H1 (cell line): ENCODE measurements at regions not wholly inside any gene's neighbourhood (a gene's known extent, or its start where the extent isn't known, plus 50 kb on each side); places are given as distances from the start of the nearest gene placed in this dataset.

Experiments used
- CTCF ChIA-PET: fragments of 300-600 bp; sonication (Branson Sonifier 250); formaldehyde crosslinking; loops from one replicate; lab custom pipeline; 2021; ENCODE audit not compliant: partially characterized antibody; lab: Charles Lee
- POLR2A ChIA-PET: fragments of 300-600 bp; sonication (Branson Sonifier 250); formaldehyde crosslinking; loops from one replicate; lab custom pipeline; 2021; ENCODE audit warnings: inconsistent platforms; ENCODE audit not compliant: partially characterized antibody; lab: Charles Lee
- DNase-seq, 2 experiments: peaks; one replicate each; pipeline versions ENCODE4 v3.0.0 to v3.0.0-alpha.2; 2010 to 2022; ENCODE audit warnings: low spot score in 2 of 2, low read depth in 1 of 2, mixed read lengths in 1 of 2
- FAIRE-seq: peaks from 2 replicates; lab custom pipeline; 2011; peaks lifted over from hg19 to GRCh38; lab: Jason Lieb, UNC
- H2AFZ ChIP-seq: 2 replicates; pipeline ENCODE4 v1.8.1; 2012; ENCODE audit warnings: low read length, inconsistent platforms
- H2AK5ac ChIP-seq: 2 replicates; pipeline ENCODE4 v1.6.1; 2013; ENCODE audit warnings: low read depth, low read length
- H2BK120ac ChIP-seq: replicated peaks from 2 replicates; pipeline ENCODE3; 2013; ENCODE audit warnings: low read depth, low read length, inconsistent platforms
- H2BK12ac ChIP-seq: 2 replicates; pipeline ENCODE4 v1.6.1; 2013; ENCODE audit warnings: low read depth, low read length
- H2BK15ac ChIP-seq: 2 replicates; pipeline ENCODE4 v1.6.1; 2013; ENCODE audit warnings: low read length
- H2BK20ac ChIP-seq: 2 replicates; pipeline ENCODE4 v1.6.1; 2013; ENCODE audit warnings: low read length
- H2BK5ac ChIP-seq: 2 replicates; pipeline ENCODE4 v1.6.1; 2013; ENCODE audit warnings: low read depth, low read length
- H3K14ac ChIP-seq: 2 replicates; pipeline ENCODE4 v1.6.1; 2013; ENCODE audit warnings: inconsistent platforms; ENCODE audit not compliant: insufficient read length
- H3K18ac ChIP-seq: 2 replicates; pipeline ENCODE4 v1.6.1; 2013; ENCODE audit warnings: low read length; ENCODE audit errors: extremely low read depth
- H3K23ac ChIP-seq: 2 replicates; pipeline ENCODE4 v1.6.1; 2013; ENCODE audit warnings: inconsistent platforms; ENCODE audit not compliant: insufficient read length
- H3K23me2 ChIP-seq: 2 replicates; pipeline ENCODE4 v1.6.1; 2013; ENCODE audit warnings: low read depth, low read length
- H3K27ac ChIP-seq: 2 replicates; pipeline ENCODE4 v1.6.1; 2011; ENCODE audit warnings: low read depth, low read length, inconsistent platforms
- H3K27me3 ChIP-seq, 4 experiments: replicated peaks in 1 of 4; 1 replicate in 1 of 4; 2 replicates in 3 of 4; pipeline versions ENCODE4 v1.6.1 to v1.8.1; 2011 to 2013; ENCODE audit warnings: low read length in 3 of 4, mild to moderate bottlenecking in 3 of 4, inconsistent platforms in 2 of 4, mixed read lengths in 2 of 4, moderate library complexity in 1 of 4; ENCODE audit not compliant: control insufficient read depth in 3 of 4, insufficient read depth in 3 of 4; ENCODE audit errors: extremely low read depth in 1 of 4
- H3K36me3 ChIP-seq, 4 experiments: 2 replicates each; pipeline versions ENCODE4 v1.6.1 to v1.8.1; 2011 to 2013; ENCODE audit warnings: mild to moderate bottlenecking in 4 of 4, low read length in 3 of 4, moderate library complexity in 2 of 4, control low read depth in 1 of 4, inconsistent platforms in 1 of 4; ENCODE audit not compliant: insufficient read depth in 4 of 4, control insufficient read depth in 2 of 4
- H3K4ac ChIP-seq: replicated peaks from 2 replicates; pipeline ENCODE3; 2013; ENCODE audit warnings: low read length, low read depth, mixed read lengths, inconsistent platforms; ENCODE audit not compliant: insufficient read length
- H3K4me1 ChIP-seq, 4 experiments: replicated peaks in 1 of 4; 1 replicate in 1 of 4; 2 replicates in 3 of 4; pipeline versions ENCODE4 v1.6.1 to v1.8.1; 2011 to 2013; ENCODE audit warnings: low read length in 3 of 4, inconsistent platforms in 2 of 4, mixed read lengths in 1 of 4; ENCODE audit not compliant: insufficient read depth in 4 of 4, control insufficient read depth in 3 of 4
- H3K4me2 ChIP-seq, 2 experiments: 2 replicates each; pipeline versions ENCODE4 v1.6.1 to v1.8.1; 2011 to 2013; ENCODE audit warnings: low read depth in 2 of 2, low read length in 2 of 2, control low read depth in 1 of 2, inconsistent platforms in 1 of 2, mild to moderate bottlenecking in 1 of 2; ENCODE audit not compliant: insufficient read depth in 1 of 2
- H3K4me3 ChIP-seq, 4 experiments: fragments of 200-600, 300-600 bp in 1 of 4; sonication (generic), shearing (Covaris generic), sonication (Bioruptor Twin) in 1 of 4; 2 replicates each; pipeline versions ENCODE4 v1.5.1 to v1.8.1; 2011 to 2016; ENCODE audit warnings: low read length in 4 of 4, low read depth in 3 of 4, control low read depth in 2 of 4, inconsistent platforms in 2 of 4, mild to moderate bottlenecking in 2 of 4, mixed read lengths in 1 of 4, moderate library complexity in 1 of 4; ENCODE audit not compliant: insufficient read depth in 2 of 4; ENCODE audit errors: extremely low read depth in 1 of 4
- H3K56ac ChIP-seq: replicated peaks from 2 replicates; pipeline ENCODE3; 2013; ENCODE audit warnings: low read depth, mild to moderate bottlenecking, mixed read lengths, low read length, inconsistent platforms; ENCODE audit not compliant: insufficient read length
- H3K79me1 ChIP-seq: 2 replicates; pipeline ENCODE4 v1.6.1; 2013; ENCODE audit warnings: low read depth, low read length, control low read depth
- H3K79me2 ChIP-seq, 2 experiments: 2 replicates each; pipeline versions ENCODE4 v1.6.1 to v1.8.1; 2012 to 2013; ENCODE audit warnings: low read length in 2 of 2, mild to moderate bottlenecking in 2 of 2, inconsistent platforms in 1 of 2; ENCODE audit not compliant: insufficient read depth in 2 of 2, control insufficient read depth in 1 of 2
- H3K9ac ChIP-seq, 4 experiments: replicated peaks in 1 of 4; 1 replicate in 1 of 4; 2 replicates in 3 of 4; pipeline versions ENCODE4 v1.6.1 to v1.8.1; 2011 to 2013; ENCODE audit warnings: low read depth in 3 of 4, low read length in 3 of 4, control low read depth in 2 of 4, mild to moderate bottlenecking in 2 of 4, moderate library complexity in 2 of 4, inconsistent platforms in 1 of 4; ENCODE audit errors: extremely low read depth in 1 of 4
- H3K9me3 ChIP-seq, 2 experiments: 2 replicates each; pipeline versions ENCODE4 v1.6.1 to v1.8.1; 2012 to 2013; ENCODE audit warnings: mild to moderate bottlenecking in 2 of 2, moderate library complexity in 2 of 2, control low read depth in 1 of 2, inconsistent platforms in 1 of 2, low read depth in 1 of 2, low read length in 1 of 2, mixed read lengths in 1 of 2; ENCODE audit not compliant: insufficient read depth in 2 of 2
- H4K20me1 ChIP-seq, 2 experiments: replicated peaks in 1 of 2; 2 replicates each; pipeline versions ENCODE3 to v1.8.1; 2011 to 2013; ENCODE audit warnings: inconsistent platforms in 2 of 2, low read length in 2 of 2, mild to moderate bottlenecking in 1 of 2; ENCODE audit not compliant: insufficient read depth in 2 of 2, control insufficient read depth in 1 of 2
- H4K5ac ChIP-seq: 2 replicates; pipeline ENCODE4 v1.6.1; 2013; ENCODE audit warnings: low read length, low read depth, mixed read lengths, inconsistent platforms; ENCODE audit not compliant: insufficient read length
- H4K8ac ChIP-seq: 2 replicates; pipeline ENCODE4 v1.8.0; 2013; ENCODE audit warnings: mild to moderate bottlenecking, moderate library complexity, low read length, inconsistent platforms; ENCODE audit not compliant: insufficient read depth; ENCODE audit errors: extremely low read depth
- H4K91ac ChIP-seq: replicated peaks from 2 replicates; pipeline ENCODE3; 2013; ENCODE audit warnings: low read length, mixed read lengths, inconsistent platforms; ENCODE audit not compliant: insufficient read length
- BRCA1 ChIP-seq: IDR thresholded peaks from 2 replicates; pipeline ENCODE4 v1.6.1; 2012; ENCODE audit warnings: low read depth, low read length, improper control_type of control experiment
- CBX5 ChIP-seq: fragments of 300-800, 300-1000 bp; sonication (generic); IDR thresholded peaks from 2 replicates; pipeline ENCODE4 v1.7.1; 2016; ENCODE audit warnings: antibody characterized with exemption, low read length, low read depth
- HDAC2 ChIP-seq, 2 experiments: fragments of 300-600 bp in 1 of 2; sonication (generic) in 1 of 2; IDR thresholded peaks; 2 replicates each; pipeline ENCODE4 v1.6.1; 2011 to 2012; ENCODE audit warnings: low read depth in 2 of 2, low read length in 2 of 2, mild to moderate bottlenecking in 2 of 2, moderate library complexity in 2 of 2, borderline replicate concordance in 1 of 2, inconsistent platforms in 1 of 2
- JUND ChIP-seq: IDR thresholded peaks from 2 replicates; pipeline ENCODE4 v1.6.1; 2011; ENCODE audit warnings: mild to moderate bottlenecking, improper control_type of control experiment, low read length
- KDM4A ChIP-seq: IDR thresholded peaks from one replicate; pipeline ENCODE4 v1.7.1; 2012; ENCODE audit warnings: low read depth, mild to moderate bottlenecking, moderate library complexity, low read length, inconsistent platforms; ENCODE audit not compliant: severe bottlenecking
- NRF1 ChIP-seq: IDR thresholded peaks from 2 replicates; pipeline ENCODE4 v1.6.1; 2011; ENCODE audit warnings: mild to moderate bottlenecking, low read depth, low read length, improper control_type of control experiment
- PHF8 ChIP-seq: fragments of 200-600 bp; sonication (generic); conservative IDR thresholded peaks from 2 replicates; pipeline ENCODE4 v1.7.1; 2012; ENCODE audit warnings: low read depth, mild to moderate bottlenecking, inconsistent platforms, low read length, moderate library complexity
- POLR2A ChIP-seq, 2 experiments: IDR thresholded peaks; 1 replicate in 1 of 2; 2 replicates in 1 of 2; pipeline ENCODE4 v1.6.1; 2011; ENCODE audit warnings: low read depth in 2 of 2, low read length in 2 of 2, mild to moderate bottlenecking in 2 of 2; ENCODE audit errors: control extremely low read depth in 1 of 2
- SIX5 ChIP-seq: IDR thresholded peaks from 2 replicates; pipeline ENCODE4 v1.6.1; 2011; ENCODE audit warnings: mild to moderate bottlenecking, low read depth, low read length
- SP4 ChIP-seq: IDR thresholded peaks from 2 replicates; pipeline ENCODE4 v1.6.1; 2012; ENCODE audit warnings: low read length, inconsistent platforms
- SRF ChIP-seq: IDR thresholded peaks from 2 replicates; pipeline ENCODE4 v1.6.1; 2011; ENCODE audit warnings: mild to moderate bottlenecking, low read depth, low read length, moderate library complexity
- TCF12 ChIP-seq: IDR thresholded peaks from 2 replicates; pipeline ENCODE4 v1.6.1; 2011; ENCODE audit warnings: low read depth, mild to moderate bottlenecking, low read length
- WGBS, 2 experiments: shearing (Covaris generic) in 1 of 2; methylation state at CpG; one replicate each; pipeline versions ENCODE4 v1.1.6 to v1.1.7; 2013 to 2015; ENCODE audit warnings: low lambda C conversion rate in 2 of 2, mixed read lengths in 2 of 2, inconsistent platforms in 1 of 2, low coverage in 1 of 2, missing lambda C conversion rate in 1 of 2; ENCODE audit not compliant: insufficient replicate concordance in 2 of 2, insufficient coverage in 1 of 2, insufficient read length in 1 of 2; ENCODE audit errors: extremely low coverage in 1 of 2, missing lambda C conversion rate in 1 of 2; 5-methylcytosine and 5-hydroxymethylcytosine counted together
- TF ChIP-seq, protein P1 (sequence below): IDR thresholded peaks from 2 replicates; pipeline ENCODE4 v1.6.1; 2012; ENCODE audit warnings: low read length, inconsistent platforms
- TF ChIP-seq, protein P2 (sequence below): IDR thresholded peaks from 2 replicates; pipeline ENCODE4 v1.6.1; 2011; ENCODE audit warnings: low read depth, mild to moderate bottlenecking, low read length; ENCODE audit not compliant: insufficient read depth

DNA sequence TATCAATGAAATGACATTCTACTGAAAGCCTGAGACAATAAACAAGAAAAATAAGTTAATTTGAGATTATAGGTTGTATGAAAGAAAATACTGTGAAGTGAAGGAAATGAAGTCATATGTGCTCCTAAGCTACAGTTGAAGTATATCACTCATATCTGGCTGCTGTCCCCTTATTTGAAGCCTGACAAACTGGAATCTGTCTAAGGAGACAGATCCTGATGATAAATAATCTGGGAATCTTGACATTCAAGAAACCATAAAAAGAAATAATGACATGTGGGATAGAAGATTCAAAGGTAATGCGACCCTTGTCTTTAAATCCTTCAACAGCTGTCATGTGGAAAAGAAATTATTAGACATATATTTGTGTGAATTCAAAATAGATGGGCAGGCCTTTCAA lies 424.5 kb upstream of the LMCD1 start:
- no peak for DNase-seq
- POLR2A ChIA-PET = no interaction called here
- Histone ChIP-seq H3K36me3 (no peaks in the 10 kb centered on the region), H2AK5ac (no peak overlapping the region), H3K23me2 (no peaks in the 10 kb centered on the region), H2BK5ac (no peak overlapping the region), H3K9ac (no peak overlapping the region), H3K27me3 (no peaks in the 10 kb centered on the region), H4K5ac (no peak overlapping the region), H3K79me2 (no peaks in the 10 kb centered on the region), H4K8ac (no peak overlapping the region), H2BK120ac (no peak overlapping the region), H3K18ac (no peak overlapping the region), H3K4me3 (no peak overlapping the region), H3K9me3 (no peaks in the 10 kb centered on the region), H2BK20ac (no peak overlapping the region), H3K4me2 (no peak overlapping the region), H4K91ac (no peak overlapping the region), H3K27ac (no peak overlapping the region), H2BK12ac (no peak overlapping the region), H3K4ac (no peak overlapping the region), H3K23ac (no peak overlapping the region), H4K20me1 (no peaks in the 10 kb centered on the region), H3K56ac (no peak overlapping the region), H3K4me1 (no peaks in the 10 kb centered on the region), H2AFZ (no peak overlapping the region), H3K79me1 (no peaks in the 10 kb centered on the region), H3K14ac (no peak overlapping the region), H2BK15ac (no peak overlapping the region)
- FAIRE-seq = no peak
- 100% methylated on average over 1 of the region's 1 CpG; no CpG with 5 or more reads in 1 of the 2 experiments for WGBS, 2 experiments
- CTCF ChIA-PET = no interaction called here
- TF ChIP-seq PHF8 (no peak), JUND (no peak), SRF (no peak), NRF1 (no peak), KDM4A (no peak), SIX5 (no peak), BRCA1 (no peak), CBX5 (no peak), SP4 (no peak), POLR2A (IDR thresholded peaks at IDR 0.05; ENCODE audit: control extremely low read depth in 1 of 2, low read depth in 2 of 2, low read length in 2 of 2) (no peak), HDAC2 (IDR thresholded peaks at IDR 0.05; ENCODE audit: borderline replicate concordance in 1 of 2, low read depth in 2 of 2, low read length in 2 of 2) (no peak), TCF12 (no peak)
- TF ChIP-seq, protein P1, sequence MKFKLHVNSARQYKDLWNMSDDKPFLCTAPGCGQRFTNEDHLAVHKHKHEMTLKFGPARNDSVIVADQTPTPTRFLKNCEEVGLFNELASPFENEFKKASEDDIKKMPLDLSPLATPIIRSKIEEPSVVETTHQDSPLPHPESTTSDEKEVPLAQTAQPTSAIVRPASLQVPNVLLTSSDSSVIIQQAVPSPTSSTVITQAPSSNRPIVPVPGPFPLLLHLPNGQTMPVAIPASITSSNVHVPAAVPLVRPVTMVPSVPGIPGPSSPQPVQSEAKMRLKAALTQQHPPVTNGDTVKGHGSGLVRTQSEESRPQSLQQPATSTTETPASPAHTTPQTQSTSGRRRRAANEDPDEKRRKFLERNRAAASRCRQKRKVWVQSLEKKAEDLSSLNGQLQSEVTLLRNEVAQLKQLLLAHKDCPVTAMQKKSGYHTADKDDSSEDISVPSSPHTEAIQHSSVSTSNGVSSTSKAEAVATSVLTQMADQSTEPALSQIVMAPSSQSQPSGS = no peak
- TF ChIP-seq, protein P2, sequence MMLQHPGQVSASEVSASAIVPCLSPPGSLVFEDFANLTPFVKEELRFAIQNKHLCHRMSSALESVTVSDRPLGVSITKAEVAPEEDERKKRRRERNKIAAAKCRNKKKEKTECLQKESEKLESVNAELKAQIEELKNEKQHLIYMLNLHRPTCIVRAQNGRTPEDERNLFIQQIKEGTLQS = no peak
